ENCODE measurements at regions not wholly inside any gene's neighbourhood (a gene's known extent, or its start where the extent isn't known, plus 50 kb on each side); places are given as distances from the start of the nearest gene placed in this dataset.

GRCh38 chr14:88975043-88975830, 150.8 kb downstream of the TTC8 start:
- TF ChIP-seq CTCF (IDR thresholded peaks at IDR 0.05) (no peak), PREB (CRISPR knock-in tag; IDR thresholded peaks at IDR 0.05; ENCODE audit: borderline replicate concordance) (no peak), FOXK1 (CRISPR knock-in tag; IDR thresholded peaks at IDR 0.05) (no peak), NR1H2 (CRISPR knock-in tag; IDR thresholded peaks at IDR 0.05) (no peak), ETV6 (CRISPR knock-in tag; IDR thresholded peaks at IDR 0.05) (no peak), ZSCAN18 (CRISPR knock-in tag; IDR thresholded peaks at IDR 0.05) (no peak), MAX (CRISPR knock-in tag; IDR thresholded peaks at IDR 0.05) (no peak), FOXP4 (CRISPR knock-in tag; IDR thresholded peaks at IDR 0.05) (no peak)
